Vagina (tissue), 2 donors: ENCODE measurements at regions not wholly inside any gene's neighbourhood (a gene's known extent, or its start where the extent isn't known, plus 50 kb on each side); places are given as distances from the start of the nearest gene placed in this dataset.

Source experiments
- DNase-seq, 2 donors: peaks; one replicate each; pipeline ENCODE4 v3.0.0-alpha.2; 2017; ENCODE audit errors: extremely low spot score in 2 of 2
- H3K27ac ChIP-seq: fragments of 200-600 bp; sonication (generic); one replicate; pipeline ENCODE4 v1.5.1; 2019
- H3K27me3 ChIP-seq: fragments of 200-600 bp; sonication (generic); one replicate; pipeline ENCODE4 v1.5.1; 2019
- H3K36me3 ChIP-seq, 2 donors: fragments of 200-600 bp; sonication (generic); one replicate each; pipeline ENCODE4 v1.5.1; 2017 to 2019
- H3K4me1 ChIP-seq: fragments of 200-600 bp; sonication (generic); one replicate; pipeline ENCODE4 v1.5.1; 2019
- H3K4me3 ChIP-seq, 2 donors: fragments of 200-600 bp; sonication (generic); 1 replicate in 1 of 2; 2 replicates in 1 of 2; pipeline ENCODE4 v1.5.1; 2016 to 2019
- H3K9me3 ChIP-seq: fragments of 200-600 bp; sonication (generic); one replicate; pipeline ENCODE4 v1.5.1; 2019
- POLR2A ChIP-seq, 2 donors: fragments of 450-650 bp; IDR thresholded peaks; one replicate each; pipeline ENCODE4 v1.6.1; 2017; ENCODE audit warnings: antibody characterized with exemption in 2 of 2, mild to moderate bottlenecking in 2 of 2, moderate library complexity in 2 of 2
- POLR2AphosphoS5 ChIP-seq, 2 donors: sonication (generic); formaldehyde crosslinking; IDR thresholded peaks; one replicate each; pipeline ENCODE4 v1.9.0; 2017; ENCODE audit warnings: antibody characterized with exemption in 2 of 2, mild to moderate bottlenecking in 2 of 2, low read depth in 1 of 2; ENCODE audit not compliant: insufficient read depth in 1 of 2
- intact Hi-C: fragments of 100-400 bp; cut with DNase I; formaldehyde crosslinking; loops from one replicate; pipeline ENCODE4 v1.15.1; 2023
- TF ChIP-seq, protein P1 (sequence below), 3 experiments: fragments of 450-650 bp in 2 of 3; fragments of 200-600 bp in 1 of 3; sonication (generic) in 1 of 3; IDR thresholded peaks; one replicate each; pipeline ENCODE4 v1.5.1; 2017 to 2019; ENCODE audit warnings: antibody characterized with exemption in 3 of 3, mild to moderate bottlenecking in 2 of 3, moderate library complexity in 2 of 3

DNA sequence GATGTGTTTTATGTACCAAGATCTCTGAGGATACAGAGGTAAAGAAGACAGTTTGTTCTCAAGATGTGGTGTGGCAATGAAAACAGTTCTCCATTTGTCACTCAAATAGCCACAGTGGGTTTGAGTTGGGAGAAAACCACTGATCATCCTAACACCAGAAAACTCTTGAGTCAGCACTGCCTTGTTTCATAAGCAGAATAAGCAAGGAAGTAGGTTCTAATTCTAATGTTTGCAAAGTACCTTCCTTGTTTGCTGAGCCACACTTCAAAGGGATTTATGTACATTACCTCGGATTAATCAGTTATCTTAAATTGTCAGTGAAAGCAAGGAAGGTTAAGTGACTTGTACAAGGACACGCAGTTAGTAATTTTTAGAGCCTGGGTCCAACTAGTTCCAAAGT is 107.8 kb upstream of the BOC start:
- H3K4me3 ChIP-seq = no peak overlapping the region
- no peaks in the 10 kb centered on the region for H3K27me3 ChIP-seq
- TF ChIP-seq, protein P1, sequence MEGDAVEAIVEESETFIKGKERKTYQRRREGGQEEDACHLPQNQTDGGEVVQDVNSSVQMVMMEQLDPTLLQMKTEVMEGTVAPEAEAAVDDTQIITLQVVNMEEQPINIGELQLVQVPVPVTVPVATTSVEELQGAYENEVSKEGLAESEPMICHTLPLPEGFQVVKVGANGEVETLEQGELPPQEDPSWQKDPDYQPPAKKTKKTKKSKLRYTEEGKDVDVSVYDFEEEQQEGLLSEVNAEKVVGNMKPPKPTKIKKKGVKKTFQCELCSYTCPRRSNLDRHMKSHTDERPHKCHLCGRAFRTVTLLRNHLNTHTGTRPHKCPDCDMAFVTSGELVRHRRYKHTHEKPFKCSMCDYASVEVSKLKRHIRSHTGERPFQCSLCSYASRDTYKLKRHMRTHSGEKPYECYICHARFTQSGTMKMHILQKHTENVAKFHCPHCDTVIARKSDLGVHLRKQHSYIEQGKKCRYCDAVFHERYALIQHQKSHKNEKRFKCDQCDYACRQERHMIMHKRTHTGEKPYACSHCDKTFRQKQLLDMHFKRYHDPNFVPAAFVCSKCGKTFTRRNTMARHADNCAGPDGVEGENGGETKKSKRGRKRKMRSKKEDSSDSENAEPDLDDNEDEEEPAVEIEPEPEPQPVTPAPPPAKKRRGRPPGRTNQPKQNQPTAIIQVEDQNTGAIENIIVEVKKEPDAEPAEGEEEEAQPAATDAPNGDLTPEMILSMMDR (IDR thresholded peaks at IDR 0.05) = no peak
- TF ChIP-seq POLR2AphosphoS5 (IDR thresholded peaks at IDR 0.05; ENCODE audit: insufficient read depth in 1 of 2, low read depth in 1 of 2) (no peak), POLR2A (IDR thresholded peaks at IDR 0.05) (no peak)
- no peaks in the 10 kb centered on the region for H3K36me3 ChIP-seq
- H3K27ac ChIP-seq = no peak overlapping the region
- no peaks in the 10 kb centered on the region for H3K4me1 ChIP-seq
- DNase-seq = no peak
- intact Hi-C loops = no loop called here
- no peaks in the 10 kb centered on the region for H3K9me3 ChIP-seq

GRCh38 chr3:113104357-113105092 is 106.8 kb upstream of the BOC start:
- H3K4me1 ChIP-seq = no peaks in the 10 kb centered on the region
- no peak overlapping the region for H3K4me3 ChIP-seq
- no peaks in the 10 kb centered on the region for H3K9me3 ChIP-seq
- intact Hi-C loops = no loop called here
- no peaks in the 10 kb centered on the region for H3K27me3 ChIP-seq
- H3K36me3 ChIP-seq = no peaks in the 10 kb centered on the region
- TF ChIP-seq, protein P1 (IDR thresholded peaks at IDR 0.05) = no peak
- no peak for TF ChIP-seq POLR2AphosphoS5 (IDR thresholded peaks at IDR 0.05; ENCODE audit: insufficient read depth in 1 of 2, low read depth in 1 of 2)
- TF ChIP-seq POLR2A (IDR thresholded peaks at IDR 0.05) = no peak
- H3K27ac ChIP-seq = no peak overlapping the region
- no peak for DNase-seq

DNA sequence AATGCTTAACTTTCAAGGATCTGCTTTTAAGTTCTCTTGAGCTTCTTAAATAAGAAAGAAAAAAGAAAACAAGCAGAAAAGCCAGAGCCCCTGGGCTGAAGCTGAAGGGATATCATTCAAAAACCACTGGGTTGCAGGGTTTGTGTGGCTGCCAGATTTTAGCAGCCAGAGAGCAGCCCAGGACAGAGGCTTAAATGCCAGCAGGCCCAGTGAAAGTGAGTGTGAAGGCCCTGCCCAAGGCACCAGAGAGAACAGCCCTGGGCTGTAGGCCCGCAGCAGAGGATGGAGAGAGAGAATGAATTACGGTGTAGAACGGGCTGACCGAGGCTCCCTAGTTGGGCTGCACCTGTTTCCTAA is 106.3 kb upstream of the BOC start:
- intact Hi-C loops = no loop called here
- DNase-seq = no peak
- no peak overlapping the region for H3K4me3 ChIP-seq
- H3K27me3 ChIP-seq = no peaks in the 10 kb centered on the region
- no peaks in the 10 kb centered on the region for H3K9me3 ChIP-seq
- no peaks in the 10 kb centered on the region for H3K36me3 ChIP-seq
- H3K27ac ChIP-seq = no peak overlapping the region
- H3K4me1 ChIP-seq = no peaks in the 10 kb centered on the region
- no peak for TF ChIP-seq POLR2AphosphoS5 (IDR thresholded peaks at IDR 0.05; ENCODE audit: insufficient read depth in 1 of 2, low read depth in 1 of 2)
- TF ChIP-seq POLR2A (IDR thresholded peaks at IDR 0.05) = no peak
- TF ChIP-seq, protein P1 (IDR thresholded peaks at IDR 0.05) = no peak

- H3K9me3 ChIP-seq = no peaks in the 10 kb centered on the region
- H3K27ac ChIP-seq = no peak overlapping the region
- intact Hi-C loops = no loop called here
- no peaks in the 10 kb centered on the region for H3K36me3 ChIP-seq
- DNase-seq = no peak
- TF ChIP-seq, protein P1 (IDR thresholded peaks at IDR 0.05) = no peak
- TF ChIP-seq POLR2A (IDR thresholded peaks at IDR 0.05) (no peak), POLR2AphosphoS5 (IDR thresholded peaks at IDR 0.05; ENCODE audit: insufficient read depth in 1 of 2, low read depth in 1 of 2) (no peak)
- H3K4me3 ChIP-seq = no peak overlapping the region
- no peaks in the 10 kb centered on the region for H3K4me1 ChIP-seq
- no peaks in the 10 kb centered on the region for H3K27me3 ChIP-seq
Measured at GRCh38 chr3:113105966-113106660, 105.2 kb upstream of the BOC start.

DNA sequence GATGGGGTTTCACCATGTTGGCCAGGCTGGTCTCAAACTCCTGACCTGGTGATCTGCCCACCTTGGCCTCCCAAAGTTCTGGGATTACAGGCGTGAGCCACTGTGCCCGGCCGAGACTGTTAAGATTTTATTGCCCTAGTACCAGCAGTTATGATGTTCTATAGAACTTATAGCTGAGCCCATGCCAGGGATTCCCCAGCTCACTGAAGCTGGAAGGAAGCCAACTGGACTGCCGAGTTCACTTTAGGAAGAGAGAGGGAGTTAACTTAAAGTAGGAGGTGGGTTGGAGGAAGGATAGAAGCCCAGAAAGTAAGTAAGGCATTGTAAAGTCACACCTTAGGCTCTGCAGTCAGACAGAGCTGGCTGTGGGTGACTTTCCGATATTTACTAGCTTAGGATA is 101.1 kb upstream of the BOC start:
- TF ChIP-seq POLR2A (IDR thresholded peaks at IDR 0.05) (no peak), POLR2AphosphoS5 (IDR thresholded peaks at IDR 0.05; ENCODE audit: insufficient read depth in 1 of 2, low read depth in 1 of 2) (no peak)
- TF ChIP-seq, protein P1 (IDR thresholded peaks at IDR 0.05) = no peak
- H3K4me1 ChIP-seq = no peaks in the 10 kb centered on the region
- no peaks in the 10 kb centered on the region for H3K9me3 ChIP-seq
- intact Hi-C loops = no loop called here
- H3K36me3 ChIP-seq = no peaks in the 10 kb centered on the region
- no peaks in the 10 kb centered on the region for H3K27me3 ChIP-seq
- H3K27ac ChIP-seq = no peak overlapping the region
- DNase-seq = no peak
- H3K4me3 ChIP-seq = no peak overlapping the region
